ENCODE measurements at regions not wholly inside any gene's neighbourhood (a gene's known extent, or its start where the extent isn't known, plus 50 kb on each side); places are given as distances from the start of the nearest gene placed in this dataset.

DNA sequence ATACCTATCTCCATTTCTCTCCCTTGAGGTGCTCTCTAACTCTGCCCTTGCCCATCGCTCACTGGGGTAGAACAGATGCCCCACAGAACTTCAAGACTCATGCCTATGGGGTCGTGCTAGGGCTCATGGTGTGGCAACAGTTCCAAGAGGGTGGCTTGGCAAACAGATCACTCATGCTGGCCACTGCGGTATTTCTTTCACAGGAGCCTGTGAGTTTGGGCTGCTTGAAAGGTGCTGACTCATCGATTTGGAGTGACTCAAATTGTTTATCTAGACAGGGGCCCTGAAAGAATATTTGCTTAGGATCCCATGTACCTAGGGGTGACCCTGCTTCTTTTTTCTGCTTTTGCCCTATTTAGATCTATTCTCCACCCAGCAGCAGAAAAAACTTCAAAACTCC is 69.9 kb downstream of the IRX5 start:
- TF ChIP-seq, protein P1, sequence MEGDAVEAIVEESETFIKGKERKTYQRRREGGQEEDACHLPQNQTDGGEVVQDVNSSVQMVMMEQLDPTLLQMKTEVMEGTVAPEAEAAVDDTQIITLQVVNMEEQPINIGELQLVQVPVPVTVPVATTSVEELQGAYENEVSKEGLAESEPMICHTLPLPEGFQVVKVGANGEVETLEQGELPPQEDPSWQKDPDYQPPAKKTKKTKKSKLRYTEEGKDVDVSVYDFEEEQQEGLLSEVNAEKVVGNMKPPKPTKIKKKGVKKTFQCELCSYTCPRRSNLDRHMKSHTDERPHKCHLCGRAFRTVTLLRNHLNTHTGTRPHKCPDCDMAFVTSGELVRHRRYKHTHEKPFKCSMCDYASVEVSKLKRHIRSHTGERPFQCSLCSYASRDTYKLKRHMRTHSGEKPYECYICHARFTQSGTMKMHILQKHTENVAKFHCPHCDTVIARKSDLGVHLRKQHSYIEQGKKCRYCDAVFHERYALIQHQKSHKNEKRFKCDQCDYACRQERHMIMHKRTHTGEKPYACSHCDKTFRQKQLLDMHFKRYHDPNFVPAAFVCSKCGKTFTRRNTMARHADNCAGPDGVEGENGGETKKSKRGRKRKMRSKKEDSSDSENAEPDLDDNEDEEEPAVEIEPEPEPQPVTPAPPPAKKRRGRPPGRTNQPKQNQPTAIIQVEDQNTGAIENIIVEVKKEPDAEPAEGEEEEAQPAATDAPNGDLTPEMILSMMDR (IDR thresholded peaks at IDR 0.05), result no peak
- TF ChIP-seq POLR2A (IDR thresholded peaks at IDR 0.05), result no peak

Data from Peyer's patch (tissue), 4 donors.